ENCODE measurements at regions not wholly inside any gene's neighbourhood (a gene's known extent, or its start where the extent isn't known, plus 50 kb on each side); places are given as distances from the start of the nearest gene placed in this dataset.

GRCh38 chr14:87652278-87652677, 340.7 kb downstream of the GALC start:
- TF ChIP-seq CTCF (IDR thresholded peaks at IDR 0.05; ENCODE audit: borderline replicate concordance, extremely low read depth, low read length, poor library complexity, severe bottlenecking) = no peak
- no peak for TF ChIP-seq EZH2 (IDR thresholded peaks at IDR 0.05; ENCODE audit: borderline replicate concordance, low read depth, low read length, severe bottlenecking)
